ENCODE measurements at regions not wholly inside any gene's neighbourhood (a gene's known extent, or its start where the extent isn't known, plus 50 kb on each side); places are given as distances from the start of the nearest gene placed in this dataset.

DNA sequence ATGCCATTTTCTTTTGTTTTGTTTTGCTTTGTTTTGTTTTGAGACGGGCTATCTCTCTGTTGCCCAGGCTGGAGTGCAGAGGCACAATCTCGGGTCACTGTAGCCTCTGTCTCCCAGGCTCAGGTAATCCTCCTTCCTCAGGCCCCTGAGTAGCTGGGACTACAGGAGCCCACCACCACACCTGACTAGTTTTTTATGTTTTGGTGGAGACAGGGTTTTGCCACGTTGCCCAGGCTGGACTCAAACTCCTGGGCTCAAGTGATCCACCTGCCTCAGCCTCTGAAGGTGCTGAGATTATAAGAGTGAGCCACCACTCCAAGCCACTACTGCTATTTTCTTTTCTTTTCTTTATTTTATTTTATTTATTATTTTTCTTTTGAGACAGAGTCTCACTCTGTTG, 54.0 kb upstream of the S1PR3 start:
- TF ChIP-seq, protein P1, sequence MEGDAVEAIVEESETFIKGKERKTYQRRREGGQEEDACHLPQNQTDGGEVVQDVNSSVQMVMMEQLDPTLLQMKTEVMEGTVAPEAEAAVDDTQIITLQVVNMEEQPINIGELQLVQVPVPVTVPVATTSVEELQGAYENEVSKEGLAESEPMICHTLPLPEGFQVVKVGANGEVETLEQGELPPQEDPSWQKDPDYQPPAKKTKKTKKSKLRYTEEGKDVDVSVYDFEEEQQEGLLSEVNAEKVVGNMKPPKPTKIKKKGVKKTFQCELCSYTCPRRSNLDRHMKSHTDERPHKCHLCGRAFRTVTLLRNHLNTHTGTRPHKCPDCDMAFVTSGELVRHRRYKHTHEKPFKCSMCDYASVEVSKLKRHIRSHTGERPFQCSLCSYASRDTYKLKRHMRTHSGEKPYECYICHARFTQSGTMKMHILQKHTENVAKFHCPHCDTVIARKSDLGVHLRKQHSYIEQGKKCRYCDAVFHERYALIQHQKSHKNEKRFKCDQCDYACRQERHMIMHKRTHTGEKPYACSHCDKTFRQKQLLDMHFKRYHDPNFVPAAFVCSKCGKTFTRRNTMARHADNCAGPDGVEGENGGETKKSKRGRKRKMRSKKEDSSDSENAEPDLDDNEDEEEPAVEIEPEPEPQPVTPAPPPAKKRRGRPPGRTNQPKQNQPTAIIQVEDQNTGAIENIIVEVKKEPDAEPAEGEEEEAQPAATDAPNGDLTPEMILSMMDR (IDR thresholded peaks at IDR 0.05; ENCODE audit: low read length): no peak
- TF ChIP-seq EZH2 (optimal IDR thresholded peaks at IDR 0.05; ENCODE audit: low read depth, low read length): no peak
